HL-60 (cell line): ENCODE measurements at regions not wholly inside any gene's neighbourhood (a gene's known extent, or its start where the extent isn't known, plus 50 kb on each side); places are given as distances from the start of the nearest gene placed in this dataset.

Experiments
- GABPA ChIP-seq: IDR thresholded peaks from 2 replicates; pipeline ENCODE4 v1.6.1; 2012; ENCODE audit warnings: low read depth
- TF ChIP-seq, protein P1 (sequence below): IDR thresholded peaks from one replicate; pipeline ENCODE4 v1.5.1; 2011; ENCODE audit warnings: low read length, control low read depth, inconsistent platforms; ENCODE audit not compliant: insufficient read depth

DNA sequence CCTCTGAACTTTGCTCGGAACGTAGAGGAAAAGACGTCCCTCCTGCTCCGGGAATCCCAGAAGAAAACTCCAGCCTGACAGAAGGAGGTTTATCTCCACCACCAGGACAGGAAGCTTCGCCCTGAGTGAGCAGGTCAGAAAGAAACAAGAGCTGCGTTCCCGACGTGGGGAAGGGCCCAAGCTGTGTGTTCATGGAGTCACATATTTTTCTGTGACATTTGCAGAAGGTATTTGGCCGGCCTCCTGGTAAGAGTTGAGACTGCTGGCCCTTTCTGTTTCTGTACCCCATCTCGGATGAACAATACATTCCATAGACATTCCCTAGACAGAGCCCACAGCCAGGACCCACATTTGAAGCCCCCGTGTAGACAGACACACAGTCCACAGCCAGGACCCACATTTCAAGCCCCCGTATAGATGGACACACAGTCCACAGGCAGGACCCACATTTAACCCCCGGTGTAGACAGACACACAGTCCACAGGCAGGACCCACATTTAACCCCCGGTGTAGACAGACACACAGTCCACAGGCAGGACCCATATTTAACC lies 230.8 kb downstream of the SHOX start:
- TF ChIP-seq GABPA: no peak
- TF ChIP-seq, protein P1, sequence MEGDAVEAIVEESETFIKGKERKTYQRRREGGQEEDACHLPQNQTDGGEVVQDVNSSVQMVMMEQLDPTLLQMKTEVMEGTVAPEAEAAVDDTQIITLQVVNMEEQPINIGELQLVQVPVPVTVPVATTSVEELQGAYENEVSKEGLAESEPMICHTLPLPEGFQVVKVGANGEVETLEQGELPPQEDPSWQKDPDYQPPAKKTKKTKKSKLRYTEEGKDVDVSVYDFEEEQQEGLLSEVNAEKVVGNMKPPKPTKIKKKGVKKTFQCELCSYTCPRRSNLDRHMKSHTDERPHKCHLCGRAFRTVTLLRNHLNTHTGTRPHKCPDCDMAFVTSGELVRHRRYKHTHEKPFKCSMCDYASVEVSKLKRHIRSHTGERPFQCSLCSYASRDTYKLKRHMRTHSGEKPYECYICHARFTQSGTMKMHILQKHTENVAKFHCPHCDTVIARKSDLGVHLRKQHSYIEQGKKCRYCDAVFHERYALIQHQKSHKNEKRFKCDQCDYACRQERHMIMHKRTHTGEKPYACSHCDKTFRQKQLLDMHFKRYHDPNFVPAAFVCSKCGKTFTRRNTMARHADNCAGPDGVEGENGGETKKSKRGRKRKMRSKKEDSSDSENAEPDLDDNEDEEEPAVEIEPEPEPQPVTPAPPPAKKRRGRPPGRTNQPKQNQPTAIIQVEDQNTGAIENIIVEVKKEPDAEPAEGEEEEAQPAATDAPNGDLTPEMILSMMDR: no peak
